SK-N-MC (cell line): ENCODE measurements at regions not wholly inside any gene's neighbourhood (a gene's known extent, or its start where the extent isn't known, plus 50 kb on each side); places are given as distances from the start of the nearest gene placed in this dataset.

Source experiments
- EZH2 ChIP-seq: fragments of 200-600 bp; sonication (generic); IDR thresholded peaks from one replicate; pipeline ENCODE4 v1.6.1; 2017; ENCODE audit warnings: antibody characterized with exemption
- POLR2AphosphoS5 ChIP-seq: IDR thresholded peaks from 2 replicates; pipeline ENCODE4 v1.6.1; 2012; ENCODE audit warnings: mild to moderate bottlenecking, low read depth, low read length, borderline replicate concordance

DNA sequence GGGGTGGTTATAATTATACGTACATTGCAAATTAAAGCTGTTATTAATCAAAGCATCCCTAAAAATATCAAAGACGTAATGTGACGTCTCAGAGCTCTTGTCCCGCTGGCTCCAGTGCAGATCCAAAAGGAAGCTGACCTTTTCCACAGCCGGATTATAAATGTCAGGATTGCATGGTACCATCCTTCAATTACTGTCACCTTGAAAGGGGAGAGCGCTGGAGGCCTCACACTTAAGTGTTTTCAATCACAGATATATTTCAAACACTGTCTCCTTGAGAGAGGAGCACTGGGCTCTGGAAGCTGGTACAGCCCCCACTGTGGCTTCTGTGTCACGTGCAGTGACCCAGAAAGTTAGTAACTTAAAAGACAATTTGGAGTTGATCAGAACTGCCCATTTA is 94.2 kb downstream of the AIPL1 start:
- TF ChIP-seq POLR2AphosphoS5 (no peak), EZH2 (no peak)
